C4-2B (cell line): ENCODE measurements at regions not wholly inside any gene's neighbourhood (a gene's known extent, or its start where the extent isn't known, plus 50 kb on each side); places are given as distances from the start of the nearest gene placed in this dataset.

Experiments
- CTCF ChIP-seq: fragments of 450-650 bp; conservative IDR thresholded peaks from 2 replicates; pipeline ENCODE4 v1.5.1; 2017; ENCODE audit warnings: mild to moderate bottlenecking
- ZFX ChIP-seq: fragments of 450-650 bp; IDR thresholded peaks from 2 replicates; pipeline ENCODE4 v1.6.1; 2017

GRCh38 chr3:68523330-68523729 is 409.0 kb downstream of the TAFA4 start:
- TF ChIP-seq CTCF, result no peak
- TF ChIP-seq ZFX, result no peak
